ENCODE measurements at regions not wholly inside any gene's neighbourhood (a gene's known extent, or its start where the extent isn't known, plus 50 kb on each side); places are given as distances from the start of the nearest gene placed in this dataset.

- TF ChIP-seq POLR2AphosphoS5 (IDR thresholded peaks at IDR 0.05; ENCODE audit: low read depth) = no peak
- TF ChIP-seq, protein P1, sequence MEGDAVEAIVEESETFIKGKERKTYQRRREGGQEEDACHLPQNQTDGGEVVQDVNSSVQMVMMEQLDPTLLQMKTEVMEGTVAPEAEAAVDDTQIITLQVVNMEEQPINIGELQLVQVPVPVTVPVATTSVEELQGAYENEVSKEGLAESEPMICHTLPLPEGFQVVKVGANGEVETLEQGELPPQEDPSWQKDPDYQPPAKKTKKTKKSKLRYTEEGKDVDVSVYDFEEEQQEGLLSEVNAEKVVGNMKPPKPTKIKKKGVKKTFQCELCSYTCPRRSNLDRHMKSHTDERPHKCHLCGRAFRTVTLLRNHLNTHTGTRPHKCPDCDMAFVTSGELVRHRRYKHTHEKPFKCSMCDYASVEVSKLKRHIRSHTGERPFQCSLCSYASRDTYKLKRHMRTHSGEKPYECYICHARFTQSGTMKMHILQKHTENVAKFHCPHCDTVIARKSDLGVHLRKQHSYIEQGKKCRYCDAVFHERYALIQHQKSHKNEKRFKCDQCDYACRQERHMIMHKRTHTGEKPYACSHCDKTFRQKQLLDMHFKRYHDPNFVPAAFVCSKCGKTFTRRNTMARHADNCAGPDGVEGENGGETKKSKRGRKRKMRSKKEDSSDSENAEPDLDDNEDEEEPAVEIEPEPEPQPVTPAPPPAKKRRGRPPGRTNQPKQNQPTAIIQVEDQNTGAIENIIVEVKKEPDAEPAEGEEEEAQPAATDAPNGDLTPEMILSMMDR (conservative IDR thresholded peaks at IDR 0.05; ENCODE audit: low read depth in 2 of 2) = no peak
- no peak for TF ChIP-seq EZH2 (IDR thresholded peaks at IDR 0.05; ENCODE audit: low read depth, unreplicated experiment)
- TF ChIP-seq JUNB (IDR thresholded peaks at IDR 0.05; ENCODE audit: unreplicated experiment) = no peak
- TF ChIP-seq REST (IDR thresholded peaks at IDR 0.05; ENCODE audit: unreplicated experiment) = no peak
- no peak for TF ChIP-seq NANOG (IDR thresholded peaks at IDR 0.05; ENCODE audit: borderline replicate concordance)
- TF ChIP-seq STAT1 (IDR thresholded peaks at IDR 0.05; ENCODE audit: unreplicated experiment) = no peak
- TF ChIP-seq EZH2phosphoT487 (IDR thresholded peaks at IDR 0.05; ENCODE audit: unreplicated experiment) = no peak
These were observed 401.2 kb upstream of the MANEA start for GRCh38 chr6:95175927-95176675.

Data from GM23338 (cell line).